DND-41 (cell line): ENCODE measurements at regions not wholly inside any gene's neighbourhood (a gene's known extent, or its start where the extent isn't known, plus 50 kb on each side); places are given as distances from the start of the nearest gene placed in this dataset.

ENCODE experiments used
- ATAC-seq: fragments of 200-7000 bp; cut with Tn5 transposase; 3 replicates; pipeline ENCODE4 v1.9.1; 2021; ENCODE audit warnings: low read depth; ENCODE audit not compliant: insufficient read depth
- DNase-seq: peaks from one replicate; pipeline ENCODE4 v3.0.0-alpha.2; 2020
- H2AFZ ChIP-seq: 2 replicates; pipeline ENCODE4 v1.6.0; 2012; ENCODE audit warnings: low read depth, low read length
- H3K27ac ChIP-seq: 2 replicates; pipeline ENCODE4 v1.5.1; 2012; ENCODE audit warnings: low read length, inconsistent platforms
- H3K27me3 ChIP-seq: fragments of 200-600 bp; sonication (generic); 2 replicates; pipeline ENCODE4 v1.6.0; 2012; ENCODE audit warnings: low read length, mild to moderate bottlenecking, inconsistent platforms; ENCODE audit not compliant: insufficient read depth, poor library complexity
- H3K36me3 ChIP-seq: 2 replicates; pipeline ENCODE4 v1.5.1; 2012; ENCODE audit warnings: low read length, inconsistent platforms; ENCODE audit not compliant: insufficient read depth
- H3K4me1 ChIP-seq: 2 replicates; pipeline ENCODE4 v1.5.1; 2012; ENCODE audit warnings: mild to moderate bottlenecking, low read length; ENCODE audit not compliant: insufficient read depth
- H3K4me2 ChIP-seq: 2 replicates; pipeline ENCODE4 v1.6.0; 2012; ENCODE audit warnings: mild to moderate bottlenecking, moderate library complexity, low read length, inconsistent platforms; ENCODE audit not compliant: insufficient read depth
- H3K4me3 ChIP-seq, 2 experiments: fragments of 200-600 bp in 1 of 2; shearing (Covaris generic) in 1 of 2; 2 replicates each; pipeline ENCODE4 v1.5.1; 2012 to 2016; ENCODE audit warnings: inconsistent platforms in 2 of 2, low read length in 2 of 2, mild to moderate bottlenecking in 2 of 2, low read depth in 1 of 2, moderate library complexity in 1 of 2
- H3K79me2 ChIP-seq: 2 replicates; pipeline ENCODE4 v1.6.0; 2012; ENCODE audit warnings: low read length, inconsistent platforms; ENCODE audit not compliant: insufficient read depth
- H3K9ac ChIP-seq: 2 replicates; pipeline ENCODE4 v1.6.0; 2012; ENCODE audit warnings: low read depth, mild to moderate bottlenecking, inconsistent platforms, low read length, moderate library complexity
- H3K9me3 ChIP-seq: 2 replicates; pipeline ENCODE4 v1.5.1; 2012; ENCODE audit warnings: low read length, moderate library complexity, mild to moderate bottlenecking, inconsistent platforms; ENCODE audit not compliant: insufficient read depth, severe bottlenecking
- H4K20me1 ChIP-seq: 2 replicates; pipeline ENCODE4 v1.6.0; 2012; ENCODE audit warnings: low read length; ENCODE audit not compliant: insufficient read depth
- CTCF ChIP-seq: IDR thresholded peaks from 2 replicates; pipeline ENCODE4 v1.5.1; 2012; ENCODE audit warnings: borderline replicate concordance, low read length, moderate library complexity, mild to moderate bottlenecking; ENCODE audit not compliant: poor library complexity, severe bottlenecking; ENCODE audit errors: extremely low read depth
- EZH2 ChIP-seq: IDR thresholded peaks from 3 replicates; pipeline ENCODE4 v1.6.1; 2012; ENCODE audit warnings: borderline replicate concordance, low read depth, mild to moderate bottlenecking, moderate library complexity, low read length, inconsistent platforms; ENCODE audit not compliant: severe bottlenecking

DNA sequence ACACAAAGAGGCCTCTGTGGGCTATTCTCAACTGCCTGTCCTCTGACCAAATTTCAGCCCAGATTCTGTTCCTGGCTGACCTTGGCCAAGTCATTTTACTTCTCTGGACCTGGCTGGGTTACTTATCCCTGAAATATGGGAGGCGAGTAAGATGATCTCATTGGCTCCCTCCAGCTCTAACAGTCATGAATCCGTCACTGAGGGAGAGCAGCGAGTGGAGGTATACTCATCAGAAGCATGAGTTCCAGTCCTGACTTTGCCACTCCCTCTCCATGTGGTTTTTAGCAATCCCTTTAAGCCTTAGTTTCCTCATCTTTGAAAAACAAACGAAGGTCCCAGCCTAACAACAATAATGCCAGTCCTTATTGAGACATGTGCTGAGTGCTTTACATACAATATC, 63.5 kb downstream of the CCDC185 start:
- DNase-seq (no peak), ATAC-seq (no peak)
- H3K27me3 ChIP-seq = peaks cover 3% of the 10 kb centered on the region
- no peaks in the 10 kb centered on the region for H3K4me1 ChIP-seq
- no peak overlapping the region for H2AFZ ChIP-seq
- H3K9ac ChIP-seq = no peak overlapping the region
- H3K27ac ChIP-seq = no peak overlapping the region
- no peaks in the 10 kb centered on the region for H3K79me2 ChIP-seq
- H4K20me1 ChIP-seq = no peaks in the 10 kb centered on the region
- H3K4me3 ChIP-seq = no peak overlapping the region
- no peak for TF ChIP-seq EZH2
- no peak for TF ChIP-seq CTCF
- no peaks in the 10 kb centered on the region for H3K9me3 ChIP-seq
- H3K4me2 ChIP-seq = no peak overlapping the region
- H3K36me3 ChIP-seq = no peaks in the 10 kb centered on the region

- Histone ChIP-seq H4K20me1 (no peaks in the 10 kb centered on the region), H2AFZ (no peak overlapping the region), H3K4me1 (no peaks in the 10 kb centered on the region), H3K4me3 (no peak overlapping the region), H3K27ac (no peak overlapping the region), H3K4me2 (no peak overlapping the region), H3K27me3 (peaks cover 3% of the 10 kb centered on the region), H3K9me3 (no peaks in the 10 kb centered on the region), H3K9ac (no peak overlapping the region), H3K36me3 (no peaks in the 10 kb centered on the region), H3K79me2 (no peaks in the 10 kb centered on the region)
- DNase-seq = no peak
- no peak for ATAC-seq
- no peak for TF ChIP-seq EZH2
- TF ChIP-seq CTCF = no peak
Observed at GRCh38 chr1:223460566-223461189, 67.5 kb downstream of the CCDC185 start.

- Histone ChIP-seq H3K4me2 (no peak overlapping the region), H3K27ac (no peak overlapping the region), H3K9ac (no peak overlapping the region), H4K20me1 (no peaks in the 10 kb centered on the region), H3K9me3 (no peaks in the 10 kb centered on the region), H3K36me3 (no peaks in the 10 kb centered on the region), H3K79me2 (no peaks in the 10 kb centered on the region), H3K4me3 (no peak overlapping the region), H3K27me3 (peaks cover 3% of the 10 kb centered on the region), H3K4me1 (no peaks in the 10 kb centered on the region), H2AFZ (no peak overlapping the region)
- DNase-seq (no peak), ATAC-seq (no peak)
- TF ChIP-seq CTCF = no peak
- TF ChIP-seq EZH2 = no peak
Observed at GRCh38 chr1:223462047-223462630, 68.9 kb downstream of the CCDC185 start.
